ENCODE measurements at regions not wholly inside any gene's neighbourhood (a gene's known extent, or its start where the extent isn't known, plus 50 kb on each side); places are given as distances from the start of the nearest gene placed in this dataset.

- no peak overlapping the region for H3K4me3 ChIP-seq (ENCODE audit: low read depth, low read length)
- TF ChIP-seq, protein P1, sequence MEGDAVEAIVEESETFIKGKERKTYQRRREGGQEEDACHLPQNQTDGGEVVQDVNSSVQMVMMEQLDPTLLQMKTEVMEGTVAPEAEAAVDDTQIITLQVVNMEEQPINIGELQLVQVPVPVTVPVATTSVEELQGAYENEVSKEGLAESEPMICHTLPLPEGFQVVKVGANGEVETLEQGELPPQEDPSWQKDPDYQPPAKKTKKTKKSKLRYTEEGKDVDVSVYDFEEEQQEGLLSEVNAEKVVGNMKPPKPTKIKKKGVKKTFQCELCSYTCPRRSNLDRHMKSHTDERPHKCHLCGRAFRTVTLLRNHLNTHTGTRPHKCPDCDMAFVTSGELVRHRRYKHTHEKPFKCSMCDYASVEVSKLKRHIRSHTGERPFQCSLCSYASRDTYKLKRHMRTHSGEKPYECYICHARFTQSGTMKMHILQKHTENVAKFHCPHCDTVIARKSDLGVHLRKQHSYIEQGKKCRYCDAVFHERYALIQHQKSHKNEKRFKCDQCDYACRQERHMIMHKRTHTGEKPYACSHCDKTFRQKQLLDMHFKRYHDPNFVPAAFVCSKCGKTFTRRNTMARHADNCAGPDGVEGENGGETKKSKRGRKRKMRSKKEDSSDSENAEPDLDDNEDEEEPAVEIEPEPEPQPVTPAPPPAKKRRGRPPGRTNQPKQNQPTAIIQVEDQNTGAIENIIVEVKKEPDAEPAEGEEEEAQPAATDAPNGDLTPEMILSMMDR (conservative IDR thresholded peaks at IDR 0.05; ENCODE audit: low read depth, low read length) = no peak
- DNase-seq (ENCODE audit: low read depth) = no peak
These were observed 365.2 kb downstream of the CD109 start for GRCh38 chr6:74061201-74061600.

DNA sequence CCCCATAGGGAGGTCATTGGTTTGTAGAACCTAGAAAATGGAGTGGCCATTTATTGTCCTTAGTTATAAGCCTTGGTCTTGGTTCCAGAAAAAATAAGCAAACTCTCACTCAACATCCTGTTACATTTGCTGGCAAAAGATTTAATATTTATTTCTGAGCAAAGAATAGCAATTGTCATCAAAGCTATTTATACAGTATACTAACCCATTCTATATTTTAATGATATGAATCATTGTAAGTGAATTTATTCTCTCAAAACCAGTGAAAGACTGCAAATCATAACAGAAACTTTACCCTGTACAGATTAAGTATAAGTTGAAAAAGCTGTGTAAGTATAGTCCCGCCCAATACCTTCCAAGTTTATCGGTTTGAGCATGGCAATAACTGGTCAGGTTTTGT lies 364.4 kb downstream of the CD109 start:
- no peak overlapping the region for H3K4me3 ChIP-seq (ENCODE audit: low read depth, low read length)
- DNase-seq (ENCODE audit: low read depth) = no peak
- TF ChIP-seq, protein P1 (conservative IDR thresholded peaks at IDR 0.05; ENCODE audit: low read depth, low read length) = no peak

- H3K4me3 ChIP-seq (ENCODE audit: low read depth, low read length) = no peak overlapping the region
- TF ChIP-seq, protein P1 (conservative IDR thresholded peaks at IDR 0.05; ENCODE audit: low read depth, low read length) = no peak
- no peak for DNase-seq (ENCODE audit: low read depth)
These were observed 362.6 kb downstream of the CD109 start for GRCh38 chr6:74058606-74059005.

GRCh38 chr6:74057326-74057725 lies 361.3 kb downstream of the CD109 start:
- TF ChIP-seq, protein P1 (conservative IDR thresholded peaks at IDR 0.05; ENCODE audit: low read depth, low read length) = no peak
- H3K4me3 ChIP-seq (ENCODE audit: low read depth, low read length) = no peak overlapping the region
- no peak for DNase-seq (ENCODE audit: low read depth)

DNA sequence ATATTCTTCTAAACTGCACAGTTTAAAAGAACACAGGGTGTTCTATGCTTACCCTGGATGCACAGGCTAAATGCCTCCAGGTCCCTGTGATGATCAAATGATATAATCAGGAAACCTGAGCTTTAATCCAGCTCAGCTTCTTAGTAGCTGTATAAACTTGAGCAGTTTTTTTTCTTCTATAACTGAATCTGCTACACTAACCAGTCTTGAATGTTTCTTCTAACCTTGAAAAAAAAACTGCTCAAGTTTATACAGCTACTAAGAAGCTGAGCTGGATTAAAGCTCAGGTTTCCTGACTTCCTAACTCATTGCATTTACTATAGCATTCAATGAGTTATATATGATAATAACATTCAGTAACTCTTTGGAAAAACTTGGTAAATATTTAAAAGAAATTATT lies 358.2 kb downstream of the CD109 start:
- TF ChIP-seq, protein P1 (conservative IDR thresholded peaks at IDR 0.05; ENCODE audit: low read depth, low read length) = no peak
- no peak overlapping the region for H3K4me3 ChIP-seq (ENCODE audit: low read depth, low read length)
- no peak for DNase-seq (ENCODE audit: low read depth)

DNA sequence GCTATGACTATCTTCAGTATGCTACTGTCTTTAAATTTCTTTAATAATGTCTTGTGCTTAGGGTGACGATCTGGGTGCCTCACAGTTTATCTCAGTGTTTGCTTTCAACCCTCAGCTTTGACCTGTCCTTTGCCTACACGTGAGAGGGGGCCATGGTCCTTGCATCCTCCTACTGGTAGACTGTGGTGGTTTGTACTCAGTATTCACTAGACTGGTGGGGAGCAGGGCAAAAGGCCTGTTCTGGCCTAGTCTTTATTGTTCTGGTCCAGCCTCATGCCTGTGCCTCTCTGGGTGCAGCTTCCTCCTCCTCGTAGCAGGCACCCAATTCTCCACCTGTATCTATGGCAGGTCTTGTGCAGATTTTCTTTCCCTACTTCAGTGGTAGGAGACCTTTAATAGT lies 354.9 kb downstream of the CD109 start:
- H3K4me3 ChIP-seq (ENCODE audit: low read depth, low read length) = no peak overlapping the region

DNA sequence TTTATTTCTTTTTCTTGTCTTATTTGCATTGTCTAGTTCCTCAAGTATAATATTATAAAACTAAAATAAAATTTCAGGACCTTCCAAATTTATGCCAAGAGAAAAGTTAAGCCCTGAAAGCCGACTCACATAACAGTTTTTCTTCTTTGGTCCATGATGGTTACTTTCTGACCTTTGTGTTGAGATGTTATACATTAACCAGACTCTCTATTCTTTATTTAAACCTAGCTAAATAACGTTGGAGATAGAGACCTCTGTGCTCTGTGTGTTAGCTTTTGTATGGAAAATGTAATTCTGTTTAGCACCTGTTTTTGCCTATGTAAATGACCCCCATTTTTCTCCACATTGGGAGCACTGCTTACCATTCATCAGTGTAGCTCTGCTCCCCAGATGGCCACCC lies 352.4 kb downstream of the CD109 start:
- no peak for DNase-seq (ENCODE audit: low read depth)
- TF ChIP-seq, protein P1 (conservative IDR thresholded peaks at IDR 0.05; ENCODE audit: low read depth, low read length) = no peak
- H3K4me3 ChIP-seq (ENCODE audit: low read depth, low read length) = no peak overlapping the region

More for the DNA sequence above, 354.9 kb downstream of the CD109 start:
- TF ChIP-seq, protein P1 (conservative IDR thresholded peaks at IDR 0.05; ENCODE audit: low read depth, low read length) = no peak
- DNase-seq (ENCODE audit: low read depth) = no peak
